Natural killer cell (primary cell): ENCODE measurements at regions not wholly inside any gene's neighbourhood (a gene's known extent, or its start where the extent isn't known, plus 50 kb on each side); places are given as distances from the start of the nearest gene placed in this dataset.
A peak's percentile ranks its signal among the peaks of the same experiment; 100 is the strongest.

Experiments used
- ATAC-seq, 3 donors: fragments of 150-1000 bp in 2 of 3; fragments of 200-7000 bp in 1 of 3; cut with Tn5 transposase; 1 replicate in 1 of 3; 2 replicates in 2 of 3; pipeline ENCODE4 v1.10.0; 2021; ENCODE audit warnings: mild to moderate bottlenecking in 2 of 3, moderate library complexity in 2 of 3
- DNase-seq, 2 donors: peaks; one replicate each; pipeline versions ENCODE4 v3.0.0 to v3.0.0-alpha.2; 2013 to 2021; ENCODE audit warnings: mixed read lengths in 1 of 2
- H3K27ac ChIP-seq: one replicate; pipeline ENCODE4 v1.5.1; 2013; ENCODE audit warnings: mild to moderate bottlenecking, low read length
- H3K27me3 ChIP-seq: one replicate; pipeline ENCODE4 v1.6.1; 2013; ENCODE audit warnings: low read length; ENCODE audit not compliant: control insufficient read depth, insufficient read depth
- H3K36me3 ChIP-seq: one replicate; pipeline ENCODE4 v1.6.1; 2013; ENCODE audit warnings: low read length; ENCODE audit not compliant: control insufficient read depth, insufficient read depth
- H3K4me1 ChIP-seq: one replicate; pipeline ENCODE4 v1.6.1; 2013; ENCODE audit warnings: low read length; ENCODE audit not compliant: control insufficient read depth, insufficient read depth
- H3K4me3 ChIP-seq: one replicate; pipeline ENCODE4 v1.5.1; 2013; ENCODE audit warnings: low read length
- H3K9me3 ChIP-seq: one replicate; pipeline ENCODE4 v1.6.1; 2013; ENCODE audit warnings: low read length; ENCODE audit not compliant: control insufficient read depth, insufficient read depth
- H3K27ac Mint-ChIP-seq, 2 donors: one replicate each; pipeline ENCODE4 v1.8.0; 2022; ENCODE audit warnings: mild to moderate bottlenecking in 2 of 2, mixed read lengths in 2 of 2, moderate library complexity in 1 of 2
- H3K27me3 Mint-ChIP-seq, 2 donors: one replicate each; pipeline ENCODE4 v1.8.0; 2022; ENCODE audit warnings: low read depth in 2 of 2, mixed read lengths in 2 of 2
- H3K36me3 Mint-ChIP-seq: one replicate; pipeline ENCODE4 v1.8.0; 2022; ENCODE audit warnings: mixed read lengths
- H3K4me1 Mint-ChIP-seq, 2 donors: one replicate each; pipeline ENCODE4 v1.8.0; 2022; ENCODE audit warnings: mixed read lengths in 2 of 2
- H3K4me3 Mint-ChIP-seq: one replicate; pipeline ENCODE4 v1.8.0; 2022; ENCODE audit warnings: mild to moderate bottlenecking, moderate library complexity, mixed read lengths
- H3K9me3 Mint-ChIP-seq, 2 donors: one replicate each; pipeline ENCODE4 v1.8.0; 2022; ENCODE audit warnings: mixed read lengths in 2 of 2
- WGBS: methylation state at CpG from one replicate; pipeline ENCODE4 v1.1.7; 2013; ENCODE audit warnings: missing lambda C conversion rate; ENCODE audit not compliant: insufficient coverage; 5-methylcytosine and 5-hydroxymethylcytosine counted together
- intact Hi-C: fragments of 100-400 bp; cut with micrococcal nuclease; formaldehyde crosslinking; loops from one replicate; pipeline ENCODE4 v1.14.2; 2022
- TF ChIP-seq, protein P1 (sequence below): fragments of 200-600 bp; IDR thresholded peaks from one replicate; pipeline ENCODE4 v1.8.0; 2022; ENCODE audit warnings: antibody characterized with exemption

DNA sequence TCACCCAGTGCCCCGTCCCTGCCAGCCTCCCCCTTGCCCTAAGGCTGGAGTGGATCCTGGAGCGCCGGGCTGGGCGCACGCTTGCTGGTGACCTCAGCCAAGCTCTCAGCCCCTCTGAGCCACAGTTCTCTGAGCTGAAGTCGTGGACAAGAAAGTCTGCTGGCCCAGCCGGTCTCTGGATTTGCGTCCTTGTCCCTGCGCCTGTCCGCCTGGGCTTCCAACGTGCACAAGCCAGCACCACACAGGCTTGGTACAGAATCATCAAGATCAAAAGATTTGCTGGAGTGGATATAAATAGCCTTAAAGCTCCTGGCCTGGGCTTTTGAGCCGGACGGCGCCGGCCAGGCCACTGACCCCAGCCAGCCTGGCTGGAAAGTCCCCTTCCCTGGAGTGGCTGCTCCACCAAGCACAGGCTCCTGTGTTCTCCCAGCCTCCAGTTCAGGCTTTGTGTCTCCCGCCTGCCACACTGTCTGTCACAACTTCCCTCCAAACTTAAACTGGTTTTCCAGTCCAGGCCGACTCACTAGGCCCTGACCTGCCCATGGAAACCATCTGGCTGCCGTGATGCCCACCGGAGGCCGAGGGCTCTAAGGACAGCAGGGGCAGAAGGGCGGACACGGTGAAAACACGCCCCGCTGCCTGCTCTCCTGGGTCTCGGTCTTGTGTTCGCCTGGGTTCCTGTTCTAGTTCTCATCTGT is 156.2 kb downstream of the NUP210 start:
- H3K27ac Mint-ChIP-seq, result no peak overlapping the region
- 92% methylated on average over 26 of the region's 26 CpGs for WGBS
- H3K4me1 ChIP-seq, result peaks cover 10% of the 10 kb centered on the region
- no peaks in the 10 kb centered on the region for H3K36me3 Mint-ChIP-seq
- H3K9me3 Mint-ChIP-seq, result no peaks in the 10 kb centered on the region
- H3K27me3 Mint-ChIP-seq, result peaks cover 10 to 25% of the 10 kb centered on the region in 2 donors
- H3K4me3 ChIP-seq, result no peak overlapping the region
- H3K36me3 ChIP-seq, result no peaks in the 10 kb centered on the region
- H3K27me3 ChIP-seq, result no peaks in the 10 kb centered on the region
- peaks cover 3% of the 10 kb centered on the region for H3K9me3 ChIP-seq
- peaks cover 6 to 8% of the 10 kb centered on the region in 2 donors for H3K4me1 Mint-ChIP-seq
- TF ChIP-seq, protein P1, sequence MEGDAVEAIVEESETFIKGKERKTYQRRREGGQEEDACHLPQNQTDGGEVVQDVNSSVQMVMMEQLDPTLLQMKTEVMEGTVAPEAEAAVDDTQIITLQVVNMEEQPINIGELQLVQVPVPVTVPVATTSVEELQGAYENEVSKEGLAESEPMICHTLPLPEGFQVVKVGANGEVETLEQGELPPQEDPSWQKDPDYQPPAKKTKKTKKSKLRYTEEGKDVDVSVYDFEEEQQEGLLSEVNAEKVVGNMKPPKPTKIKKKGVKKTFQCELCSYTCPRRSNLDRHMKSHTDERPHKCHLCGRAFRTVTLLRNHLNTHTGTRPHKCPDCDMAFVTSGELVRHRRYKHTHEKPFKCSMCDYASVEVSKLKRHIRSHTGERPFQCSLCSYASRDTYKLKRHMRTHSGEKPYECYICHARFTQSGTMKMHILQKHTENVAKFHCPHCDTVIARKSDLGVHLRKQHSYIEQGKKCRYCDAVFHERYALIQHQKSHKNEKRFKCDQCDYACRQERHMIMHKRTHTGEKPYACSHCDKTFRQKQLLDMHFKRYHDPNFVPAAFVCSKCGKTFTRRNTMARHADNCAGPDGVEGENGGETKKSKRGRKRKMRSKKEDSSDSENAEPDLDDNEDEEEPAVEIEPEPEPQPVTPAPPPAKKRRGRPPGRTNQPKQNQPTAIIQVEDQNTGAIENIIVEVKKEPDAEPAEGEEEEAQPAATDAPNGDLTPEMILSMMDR, result no peak
- H3K4me3 Mint-ChIP-seq, result no peak overlapping the region
- no peak for DNase-seq
- H3K27ac ChIP-seq, result no peak overlapping the region
- intact Hi-C loops, result no loop called here
- ATAC-seq, result no peak

- H3K4me1 ChIP-seq, result peaks cover 10% of the 10 kb centered on the region
- Mint-ChIP-seq H3K4me1 (peaks cover 6 to 8% of the 10 kb centered on the region in 2 donors), H3K27me3 (peaks cover 10 to 14% of the 10 kb centered on the region in 2 donors), H3K36me3 (no peaks in the 10 kb centered on the region), H3K27ac (peak overlapping the region in 1 of 2 donors; percentile 46), H3K9me3 (no peaks in the 10 kb centered on the region), H3K4me3 (peak overlapping the region; percentile 28)
- H3K4me3 ChIP-seq, result no peak overlapping the region
- TF ChIP-seq, protein P1, result no peak
- H3K27ac ChIP-seq, result no peak overlapping the region
- H3K9me3 ChIP-seq, result peaks cover 3% of the 10 kb centered on the region
- ATAC-seq (peak in 1 of 3 donors; percentile 28), DNase-seq (peak in 1 of 2 donors; percentile 11)
- 54% methylated on average over 7 of the region's 7 CpGs for WGBS
- H3K27me3 ChIP-seq, result no peaks in the 10 kb centered on the region
- intact Hi-C loops, result no loop called here
- H3K36me3 ChIP-seq, result no peaks in the 10 kb centered on the region
Observed at GRCh38 chr3:13262493-13263211, 157.5 kb downstream of the NUP210 start.

- WGBS, result 94% methylated on average over 5 of the region's 6 CpGs
- ATAC-seq (no peak), DNase-seq (no peak)
- no peak overlapping the region for H3K27ac Mint-ChIP-seq
- H3K4me3 ChIP-seq, result no peak overlapping the region
- H3K27ac ChIP-seq, result no peak overlapping the region
- no peaks in the 10 kb centered on the region for H3K36me3 ChIP-seq
- intact Hi-C loops, result no loop called here
- H3K9me3 ChIP-seq, result peaks cover 3% of the 10 kb centered on the region
- peaks cover 10% of the 10 kb centered on the region for H3K4me1 ChIP-seq
- TF ChIP-seq, protein P1, result no peak
- H3K27me3 Mint-ChIP-seq, result peaks cover 12 to 14% of the 10 kb centered on the region in 2 donors
- H3K9me3 Mint-ChIP-seq, result no peaks in the 10 kb centered on the region
- H3K36me3 Mint-ChIP-seq, result no peaks in the 10 kb centered on the region
- H3K4me1 Mint-ChIP-seq, result peaks cover 6 to 8% of the 10 kb centered on the region in 2 donors
- no peak overlapping the region for H3K4me3 Mint-ChIP-seq
- no peaks in the 10 kb centered on the region for H3K27me3 ChIP-seq
Observed at GRCh38 chr3:13261892-13262291, 158.2 kb downstream of the NUP210 start.
